MCF 10A (cell line): ENCODE measurements at regions not wholly inside any gene's neighbourhood (a gene's known extent, or its start where the extent isn't known, plus 50 kb on each side); places are given as distances from the start of the nearest gene placed in this dataset.

Source experiments
- BruUV-seq: library from RNA; stranded (reverse); fragments of 400-500 nt; replicated peaks from 2 replicates; lab custom pipeline; 2021; lab: Mats Ljungman, UMichigan
- CTCF ChIA-PET: fragments of 300-600 bp; sonication (Branson Sonifier 250); formaldehyde crosslinking; extraction: SDS; loops from one replicate; lab custom pipeline; 2021; ENCODE audit warnings: antibody characterized with exemption, inconsistent platforms; lab: Yijun Ruan, JAX
- POLR2A ChIA-PET: fragments of 300-600, 350-650 bp; sonication (Branson Sonifier 250); formaldehyde crosslinking; extraction: SDS; loops from one replicate; lab custom pipeline; 2020; ENCODE audit warnings: antibody characterized with exemption, inconsistent platforms; lab: Yijun Ruan, JAX
- DNase-seq: peaks from one replicate; pipeline ENCODE4 v3.0.0-alpha.2; 2018; ENCODE audit not compliant: unreplicated experiment
- H3K27ac Mint-ChIP-seq: one replicate; pipeline ENCODE4 v1.8.0; 2022; ENCODE audit warnings: mild to moderate bottlenecking, low read depth, mixed read lengths; ENCODE audit not compliant: unreplicated experiment
- H3K27me3 Mint-ChIP-seq: one replicate; pipeline ENCODE4 v1.8.0; 2022; ENCODE audit warnings: mixed read lengths; ENCODE audit not compliant: insufficient read depth, unreplicated experiment
- H3K36me3 Mint-ChIP-seq: one replicate; pipeline ENCODE4 v1.8.0; 2022; ENCODE audit warnings: mild to moderate bottlenecking, moderate library complexity, mixed read lengths; ENCODE audit not compliant: insufficient read depth, unreplicated experiment
- H3K4me1 Mint-ChIP-seq: one replicate; pipeline ENCODE4 v1.8.0; 2022; ENCODE audit warnings: mixed read lengths; ENCODE audit not compliant: insufficient read depth, unreplicated experiment
- H3K4me3 Mint-ChIP-seq: one replicate; pipeline ENCODE4 v1.8.0; 2022; ENCODE audit warnings: mild to moderate bottlenecking, moderate library complexity, mixed read lengths; ENCODE audit not compliant: unreplicated experiment
- H3K9me3 Mint-ChIP-seq: one replicate; pipeline ENCODE4 v1.8.0; 2022; ENCODE audit warnings: mixed read lengths; ENCODE audit not compliant: unreplicated experiment
- intact Hi-C: fragments of 100-400 bp; cut with micrococcal nuclease; formaldehyde crosslinking; loops from 2 replicates; pipeline ENCODE4 v1.14.1; 2022
- TF ChIP-seq, protein P1 (sequence below): fragments of 200-600 bp; IDR thresholded peaks from one replicate; pipeline ENCODE4 v1.8.0; 2022; ENCODE audit warnings: antibody characterized with exemption, mild to moderate bottlenecking; ENCODE audit not compliant: unreplicated experiment

DNA sequence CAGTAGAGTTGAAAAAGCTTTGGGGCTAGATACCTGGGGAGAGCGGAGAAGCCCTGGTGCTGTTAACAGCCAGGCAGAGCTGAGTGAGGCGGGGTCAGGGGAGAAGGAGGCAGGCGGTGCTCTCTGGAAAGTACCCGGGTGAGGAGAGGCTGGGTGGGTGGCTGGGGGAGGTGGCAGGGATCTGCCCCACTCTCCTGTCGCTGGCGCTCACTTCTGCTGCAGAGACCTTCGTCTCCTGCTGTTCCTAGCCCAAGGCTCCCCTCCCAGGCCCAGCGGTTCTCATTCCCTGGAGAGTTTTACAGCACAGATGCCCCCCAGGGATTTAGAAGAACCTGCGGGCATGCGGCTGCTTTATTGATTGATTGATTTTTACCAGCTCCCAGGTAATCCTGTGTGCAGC lies 302.8 kb downstream of the IRF8 start:
- no TSS peak for BruUV-seq
- no peak for DNase-seq
- ChIA-PET POLR2A (no interaction called here), CTCF (no interaction called here)
- H3K9me3 Mint-ChIP-seq = no peaks in the 10 kb centered on the region
- H3K4me1 Mint-ChIP-seq = no peaks in the 10 kb centered on the region
- H3K27ac Mint-ChIP-seq = no peak overlapping the region
- intact Hi-C loops = no loop called here
- TF ChIP-seq, protein P1, sequence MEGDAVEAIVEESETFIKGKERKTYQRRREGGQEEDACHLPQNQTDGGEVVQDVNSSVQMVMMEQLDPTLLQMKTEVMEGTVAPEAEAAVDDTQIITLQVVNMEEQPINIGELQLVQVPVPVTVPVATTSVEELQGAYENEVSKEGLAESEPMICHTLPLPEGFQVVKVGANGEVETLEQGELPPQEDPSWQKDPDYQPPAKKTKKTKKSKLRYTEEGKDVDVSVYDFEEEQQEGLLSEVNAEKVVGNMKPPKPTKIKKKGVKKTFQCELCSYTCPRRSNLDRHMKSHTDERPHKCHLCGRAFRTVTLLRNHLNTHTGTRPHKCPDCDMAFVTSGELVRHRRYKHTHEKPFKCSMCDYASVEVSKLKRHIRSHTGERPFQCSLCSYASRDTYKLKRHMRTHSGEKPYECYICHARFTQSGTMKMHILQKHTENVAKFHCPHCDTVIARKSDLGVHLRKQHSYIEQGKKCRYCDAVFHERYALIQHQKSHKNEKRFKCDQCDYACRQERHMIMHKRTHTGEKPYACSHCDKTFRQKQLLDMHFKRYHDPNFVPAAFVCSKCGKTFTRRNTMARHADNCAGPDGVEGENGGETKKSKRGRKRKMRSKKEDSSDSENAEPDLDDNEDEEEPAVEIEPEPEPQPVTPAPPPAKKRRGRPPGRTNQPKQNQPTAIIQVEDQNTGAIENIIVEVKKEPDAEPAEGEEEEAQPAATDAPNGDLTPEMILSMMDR = no peak
- H3K27me3 Mint-ChIP-seq = peaks cover 70% of the 10 kb centered on the region
- no peak overlapping the region for H3K4me3 Mint-ChIP-seq
- no peaks in the 10 kb centered on the region for H3K36me3 Mint-ChIP-seq

DNA sequence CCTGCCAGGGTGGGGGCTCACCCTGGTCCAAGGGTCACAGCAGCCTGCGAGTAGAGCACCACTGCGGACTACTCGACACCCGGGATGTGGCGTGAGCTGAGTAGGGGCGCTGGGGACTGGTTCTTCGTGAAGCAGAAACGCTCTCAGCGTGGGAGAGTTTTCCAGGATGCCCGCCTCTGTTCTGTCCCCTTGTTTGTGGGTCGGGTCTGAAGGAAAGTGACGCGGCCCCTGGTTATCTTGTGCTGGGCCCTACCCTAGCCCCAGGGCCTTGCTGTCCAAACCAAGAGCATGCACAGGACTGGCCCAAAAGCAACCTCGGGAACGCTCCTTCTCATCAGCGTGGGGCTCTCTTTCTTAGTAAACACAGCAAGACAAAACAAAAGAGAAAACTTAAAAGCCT lies 303.3 kb downstream of the IRF8 start:
- intact Hi-C loops = no loop called here
- Mint-ChIP-seq H3K4me1 (no peaks in the 10 kb centered on the region), H3K9me3 (no peaks in the 10 kb centered on the region), H3K4me3 (no peak overlapping the region), H3K36me3 (no peaks in the 10 kb centered on the region), H3K27me3 (peaks cover 64% of the 10 kb centered on the region), H3K27ac (no peak overlapping the region)
- TF ChIP-seq, protein P1 = no peak
- POLR2A ChIA-PET = no interaction called here
- no TSS peak for BruUV-seq
- no peak for DNase-seq
- CTCF ChIA-PET = no interaction called here

DNA sequence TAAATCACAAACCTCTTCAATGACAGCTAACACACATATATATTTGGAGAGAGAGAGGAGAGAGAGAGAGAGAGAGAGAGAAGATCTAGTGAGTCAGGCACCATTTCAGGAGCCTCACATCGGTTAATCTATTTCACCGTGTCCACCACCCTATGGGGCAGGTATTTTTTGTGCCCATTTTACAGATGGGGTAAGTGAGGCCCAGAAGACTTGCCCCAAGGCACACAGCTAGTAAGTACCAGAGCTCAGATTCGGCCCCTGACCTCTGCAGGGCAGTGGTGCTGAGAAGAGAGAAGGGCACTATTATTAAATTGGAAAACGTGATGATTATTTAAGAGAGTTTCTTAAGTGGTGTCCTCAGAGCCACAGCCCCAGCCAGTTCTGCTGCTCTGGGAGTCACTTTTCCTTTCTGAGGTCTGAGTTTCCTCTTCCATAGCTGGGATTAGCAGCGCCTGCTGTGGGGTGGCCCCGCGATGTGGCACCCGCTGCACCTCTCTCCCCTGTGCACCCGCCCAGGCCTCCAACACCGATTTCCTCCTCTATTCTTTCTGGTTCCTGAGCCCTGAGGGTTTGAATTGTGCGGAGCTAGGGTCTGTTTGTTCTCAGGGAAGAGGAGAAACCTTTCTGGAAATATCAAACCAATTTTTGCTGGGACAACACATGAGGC lies 303.9 kb downstream of the IRF8 start:
- Mint-ChIP-seq H3K9me3 (no peaks in the 10 kb centered on the region), H3K4me3 (no peak overlapping the region), H3K27me3 (peaks cover 58% of the 10 kb centered on the region), H3K4me1 (no peaks in the 10 kb centered on the region), H3K27ac (no peak overlapping the region), H3K36me3 (no peaks in the 10 kb centered on the region)
- no peak for DNase-seq
- POLR2A ChIA-PET = no interaction called here
- TF ChIP-seq, protein P1 = no peak
- BruUV-seq = no TSS peak
- CTCF ChIA-PET = interaction anchor here (1.0 kb wide), 1 partner anchor 137 kb away, joined by 3 read pairs; no protein-coding TSS in a partner anchor
- intact Hi-C loops = no loop called here

DNA sequence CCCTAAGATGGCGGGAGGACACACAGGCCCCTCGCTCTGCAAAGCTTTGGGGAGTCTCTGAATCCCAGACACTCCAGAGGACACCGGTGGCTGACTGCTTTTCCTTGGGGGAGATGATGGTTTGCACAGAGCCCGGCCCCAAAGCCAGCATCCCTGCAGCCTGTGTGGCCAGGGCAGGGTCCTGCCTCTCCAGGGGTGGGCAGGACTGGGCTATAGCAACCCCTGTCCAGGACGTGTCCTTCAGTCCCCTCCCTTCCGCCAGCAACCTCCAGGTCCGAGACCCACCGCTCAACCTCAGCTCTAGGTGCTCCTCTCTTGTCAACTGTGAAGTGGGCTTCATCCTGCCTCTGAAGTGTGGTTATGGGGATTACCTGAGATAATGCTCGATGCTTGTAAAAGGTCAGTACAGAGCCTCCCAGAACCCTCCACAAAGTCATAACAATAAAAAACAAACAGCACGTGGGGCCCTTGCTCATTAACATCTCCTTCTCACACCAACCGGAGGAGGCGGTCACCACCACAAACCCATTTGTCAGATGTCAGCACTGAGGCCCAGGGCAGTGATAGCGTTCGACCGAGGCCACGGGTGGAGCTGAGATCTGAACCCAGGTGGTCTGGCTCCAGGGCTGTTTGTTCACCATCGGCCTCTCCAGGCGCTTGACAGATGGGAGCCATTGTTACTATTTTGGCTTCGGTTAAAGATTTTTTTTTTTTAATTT lies 304.8 kb downstream of the IRF8 start:
- Mint-ChIP-seq H3K4me3 (no peak overlapping the region), H3K27me3 (peaks cover 50% of the 10 kb centered on the region), H3K4me1 (no peaks in the 10 kb centered on the region), H3K9me3 (no peaks in the 10 kb centered on the region), H3K27ac (no peak overlapping the region), H3K36me3 (peaks cover 4% of the 10 kb centered on the region)
- DNase-seq = no peak
- ChIA-PET CTCF (interaction anchor here (1.0 kb wide), 1 partner anchor 136 kb away, joined by 3 read pairs; no protein-coding TSS in a partner anchor), POLR2A (no interaction called here)
- no TSS peak for BruUV-seq
- intact Hi-C loops = no loop called here
- TF ChIP-seq, protein P1 = no peak
